ENCODE measurements at regions not wholly inside any gene's neighbourhood (a gene's known extent, or its start where the extent isn't known, plus 50 kb on each side); places are given as distances from the start of the nearest gene placed in this dataset.

DNA sequence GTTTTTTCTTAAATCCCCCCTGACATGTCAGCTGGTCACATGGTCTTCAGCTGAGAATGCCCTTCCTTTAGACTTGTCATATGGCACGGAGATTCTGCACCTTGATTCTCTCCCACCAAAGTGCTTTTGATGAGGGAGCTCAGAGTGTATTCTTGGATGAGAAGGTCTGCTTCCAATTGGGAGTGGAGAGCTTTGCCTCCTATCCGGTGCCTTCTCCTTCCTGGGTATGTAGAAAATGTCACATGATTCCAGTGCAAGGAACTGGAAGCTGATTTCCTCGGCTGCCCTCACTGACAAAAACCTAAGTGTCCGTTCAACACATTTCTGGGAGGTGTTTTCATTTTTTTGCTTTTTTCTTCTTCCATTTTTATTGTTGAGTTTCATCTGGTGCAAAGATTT is 197.2 kb downstream of the TFAP2C start:
- Histone ChIP-seq H3K27me3 (ENCODE audit: insufficient read depth, low read length) (no peaks in the 10 kb centered on the region), H3K4me2 (ENCODE audit: low read length) (no peak overlapping the region), H3K4me3 (ENCODE audit: low read depth, low read length, poor library complexity, severe bottlenecking) (no peak overlapping the region), H2AFZ (ENCODE audit: low read length) (no peak overlapping the region), H3K27ac (ENCODE audit: low read depth, low read length, poor library complexity, severe bottlenecking) (no peak overlapping the region), H3K4me1 (ENCODE audit: insufficient read depth, low read length, severe bottlenecking) (no peaks in the 10 kb centered on the region), H4K20me1 (ENCODE audit: insufficient read depth, low read length) (no peaks in the 10 kb centered on the region), H3K9me3 (ENCODE audit: low read length) (no peaks in the 10 kb centered on the region), H3K79me2 (ENCODE audit: insufficient read depth, low read length) (no peaks in the 10 kb centered on the region), H3K9ac (ENCODE audit: low read length) (no peak overlapping the region), H3K9me2 (ENCODE audit: low read depth, low read length) (no peaks in the 10 kb centered on the region), H3K36me3 (ENCODE audit: insufficient read depth, low read length) (no peaks in the 10 kb centered on the region), H3F3A (ENCODE audit: insufficient read depth, low read length) (no peaks in the 10 kb centered on the region)
- TF ChIP-seq CTCF (IDR thresholded peaks at IDR 0.05; ENCODE audit: low read length) (no peak), EZH2 (IDR thresholded peaks at IDR 0.05; ENCODE audit: borderline replicate concordance, low read length) (no peak)

GRCh38 chr20:56826705-56827665 is 197.9 kb downstream of the TFAP2C start:
- Histone ChIP-seq H3K9ac (ENCODE audit: low read length) (no peak overlapping the region), H4K20me1 (ENCODE audit: insufficient read depth, low read length) (no peaks in the 10 kb centered on the region), H3K9me3 (ENCODE audit: low read length) (no peaks in the 10 kb centered on the region), H3K4me2 (ENCODE audit: low read length) (no peak overlapping the region), H3F3A (ENCODE audit: insufficient read depth, low read length) (no peaks in the 10 kb centered on the region), H3K79me2 (ENCODE audit: insufficient read depth, low read length) (no peaks in the 10 kb centered on the region), H3K4me3 (ENCODE audit: low read depth, low read length, poor library complexity, severe bottlenecking) (no peak overlapping the region), H2AFZ (ENCODE audit: low read length) (no peak overlapping the region), H3K9me2 (ENCODE audit: low read depth, low read length) (no peaks in the 10 kb centered on the region), H3K36me3 (ENCODE audit: insufficient read depth, low read length) (no peaks in the 10 kb centered on the region), H3K27ac (ENCODE audit: low read depth, low read length, poor library complexity, severe bottlenecking) (no peak overlapping the region), H3K4me1 (ENCODE audit: insufficient read depth, low read length, severe bottlenecking) (no peaks in the 10 kb centered on the region), H3K27me3 (ENCODE audit: insufficient read depth, low read length) (no peaks in the 10 kb centered on the region)
- no peak for TF ChIP-seq EZH2 (IDR thresholded peaks at IDR 0.05; ENCODE audit: borderline replicate concordance, low read length)
- no peak for TF ChIP-seq CTCF (IDR thresholded peaks at IDR 0.05; ENCODE audit: low read length)

DNA sequence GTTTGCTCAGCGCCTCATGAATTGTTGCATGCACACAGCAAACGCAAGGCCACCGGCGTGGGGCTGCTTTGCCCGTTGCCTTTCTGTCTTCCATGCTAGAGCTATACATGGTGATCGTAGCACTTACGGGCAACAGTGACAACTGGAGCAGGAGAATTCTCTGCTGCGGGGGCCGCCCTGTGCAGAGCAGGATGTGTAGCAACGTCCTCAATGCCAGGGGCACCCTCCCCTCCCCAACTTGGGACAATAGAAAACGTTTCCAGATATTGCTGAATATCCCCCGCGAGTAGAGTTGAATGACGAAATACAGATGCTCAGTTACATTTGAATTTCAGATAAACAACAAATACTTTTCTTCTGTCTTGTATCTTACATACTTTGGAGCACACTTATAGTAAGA is 198.7 kb downstream of the TFAP2C start:
- H3K4me2 ChIP-seq (ENCODE audit: low read length): no peak overlapping the region
- TF ChIP-seq EZH2 (IDR thresholded peaks at IDR 0.05; ENCODE audit: borderline replicate concordance, low read length) (no peak), CTCF (IDR thresholded peaks at IDR 0.05; ENCODE audit: low read length) (no peak)

More for the DNA sequence above, 198.7 kb downstream of the TFAP2C start:
- H3K79me2 ChIP-seq (ENCODE audit: insufficient read depth, low read length): no peaks in the 10 kb centered on the region
- H2AFZ ChIP-seq (ENCODE audit: low read length): no peak overlapping the region
- H4K20me1 ChIP-seq (ENCODE audit: insufficient read depth, low read length): no peaks in the 10 kb centered on the region
- no peak overlapping the region for H3K4me3 ChIP-seq (ENCODE audit: low read depth, low read length, poor library complexity, severe bottlenecking)
- H3K9me2 ChIP-seq (ENCODE audit: low read depth, low read length): no peaks in the 10 kb centered on the region
- no peaks in the 10 kb centered on the region for H3K4me1 ChIP-seq (ENCODE audit: insufficient read depth, low read length, severe bottlenecking)
- no peak overlapping the region for H3K27ac ChIP-seq (ENCODE audit: low read depth, low read length, poor library complexity, severe bottlenecking)
- H3K36me3 ChIP-seq (ENCODE audit: insufficient read depth, low read length): no peaks in the 10 kb centered on the region
- H3K27me3 ChIP-seq (ENCODE audit: insufficient read depth, low read length): no peaks in the 10 kb centered on the region
- H3K9me3 ChIP-seq (ENCODE audit: low read length): no peaks in the 10 kb centered on the region
- H3F3A ChIP-seq (ENCODE audit: insufficient read depth, low read length): no peaks in the 10 kb centered on the region
- no peak overlapping the region for H3K9ac ChIP-seq (ENCODE audit: low read length)
